ENCODE measurements at regions not wholly inside any gene's neighbourhood (a gene's known extent, or its start where the extent isn't known, plus 50 kb on each side); places are given as distances from the start of the nearest gene placed in this dataset.

GRCh38 chr17:77286641-77287431 lies 146.1 kb downstream of the SEC14L1 start (continued):
- TF ChIP-seq CBFB (CRISPR knock-in tag; IDR thresholded peaks at IDR 0.05), result peak; percentile 87
- TF ChIP-seq ZNF543 (CRISPR knock-in tag; IDR thresholded peaks at IDR 0.05), result no peak; the same call in none of the 2 replicates
- peak; percentile 79 for TF ChIP-seq MAZ (IDR thresholded peaks at IDR 0.05; ENCODE audit: borderline replicate concordance, low read depth, low read length)
- peak; percentile 98 for TF ChIP-seq MAZ (CRISPR knock-in tag; IDR thresholded peaks at IDR 0.05; ENCODE audit: low read depth)
- peak; percentile 80; the same call in 1 of the 2 replicates for TF ChIP-seq ZNF281 (CRISPR knock-in tag; IDR thresholded peaks at IDR 0.05; ENCODE audit: borderline replicate concordance)
- TF ChIP-seq ZNF552 (CRISPR knock-in tag; IDR thresholded peaks at IDR 0.05; ENCODE audit: borderline replicate concordance), result peak; percentile 69; the same call in 1 of the 2 replicates
- peak; percentile 90 for TF ChIP-seq USF2 (IDR thresholded peaks at IDR 0.05; ENCODE audit: low read depth, low read length)
- peak; percentile 93; the same call in 1 of the 2 replicates for TF ChIP-seq USF2 (CRISPR knock-in tag; IDR thresholded peaks at IDR 0.05; ENCODE audit: borderline replicate concordance)
- TF ChIP-seq ARNTL (CRISPR knock-in tag; IDR thresholded peaks at IDR 0.05), result peak; percentile 99
- no peak for TF ChIP-seq CENPT (CRISPR knock-in tag; IDR thresholded peaks at IDR 0.05; ENCODE audit: low read depth)
- no peak for TF ChIP-seq ZNF318 (CRISPR knock-in tag; IDR thresholded peaks at IDR 0.05)

All from HepG2 (cell line).